B cell (primary cell): ENCODE measurements at regions not wholly inside any gene's neighbourhood (a gene's known extent, or its start where the extent isn't known, plus 50 kb on each side); places are given as distances from the start of the nearest gene placed in this dataset.

Source experiments
- ATAC-seq: fragments of 200-7000 bp; cut with Tn5 transposase; one replicate; pipeline ENCODE4 v1.10.0; 2021; ENCODE audit warnings: low read depth, mild to moderate bottlenecking, moderate number of reproducible peaks, moderate library complexity
- CTCF ChIA-PET: fragments of 350-600 bp; sonication (Branson Sonifier 250); formaldehyde crosslinking; loops from one replicate; lab custom pipeline; 2021; ENCODE audit warnings: antibody characterized with exemption, inconsistent platforms; lab: Charles Lee
- POLR2A ChIA-PET: fragments of 350-600 bp; sonication (Branson Sonifier 250); formaldehyde crosslinking; loops from one replicate; lab custom pipeline; 2021; ENCODE audit warnings: antibody characterized with exemption; lab: Charles Lee
- DNase-seq: peaks from one replicate; pipeline ENCODE4 v3.0.0; 2013
- H2AFZ ChIP-seq: 2 replicates; pipeline ENCODE4 v1.6.1; 2012; ENCODE audit warnings: mild to moderate bottlenecking, low read depth, low read length; ENCODE audit not compliant: insufficient read depth, poor library complexity, severe bottlenecking
- H3K27ac ChIP-seq, 2 donors: 1 replicate in 1 of 2; 2 replicates in 1 of 2; pipeline ENCODE4 v1.5.1; 2012 to 2013; ENCODE audit warnings: low read length in 2 of 2, mild to moderate bottlenecking in 2 of 2, moderate library complexity in 1 of 2
- H3K27me3 ChIP-seq, 4 experiments: fragments of 200-600 bp in 1 of 4; sonication (generic) in 1 of 4; replicated peaks in 1 of 4; 1 replicate in 2 of 4; 2 replicates in 2 of 4; pipeline versions ENCODE4 v1.6.1 to v1.7.0; 2013 to 2016; ENCODE audit warnings: low read length in 3 of 4, mild to moderate bottlenecking in 2 of 4, mixed read lengths in 1 of 4, moderate library complexity in 1 of 4; ENCODE audit not compliant: insufficient read depth in 4 of 4, control insufficient read depth in 3 of 4; ENCODE audit errors: control extremely low read depth in 1 of 4
- H3K36me3 ChIP-seq, 2 experiments: replicated peaks in 1 of 2; 1 replicate in 1 of 2; 2 replicates in 1 of 2; pipeline versions ENCODE4 v1.6.1 to v1.7.1; 2013; ENCODE audit warnings: low read length in 1 of 2; ENCODE audit not compliant: insufficient read depth in 2 of 2, control insufficient read depth in 1 of 2; ENCODE audit errors: control extremely low read depth in 1 of 2, extremely low read depth in 1 of 2
- H3K4me1 ChIP-seq, 2 donors: fragments of 200-600 bp in 1 of 2; sonication (generic) in 1 of 2; 1 replicate in 1 of 2; 2 replicates in 1 of 2; pipeline versions ENCODE4 v1.5.1 to v1.6.1; 2013 to 2017; ENCODE audit warnings: low read length in 2 of 2; ENCODE audit not compliant: control insufficient read depth in 2 of 2, insufficient read depth in 2 of 2
- H3K4me2 ChIP-seq: replicated peaks from 2 replicates; pipeline ENCODE3; 2012; ENCODE audit warnings: mild to moderate bottlenecking, low read depth, low read length; ENCODE audit not compliant: poor library complexity, severe bottlenecking
- H3K4me3 ChIP-seq, 5 experiments: fragments of 200-600 bp in 1 of 5; sonication (generic) in 1 of 5; 1 replicate in 3 of 5; 2 replicates in 2 of 5; pipeline versions ENCODE4 v1.5.1 to v1.7.0; 2011 to 2016; ENCODE audit warnings: low read length in 4 of 5, mild to moderate bottlenecking in 4 of 5, low read depth in 2 of 5, control low read depth in 1 of 5, moderate library complexity in 1 of 5; ENCODE audit not compliant: insufficient read depth in 1 of 5; ENCODE audit errors: control extremely low read depth in 1 of 5, extremely low read depth in 1 of 5
- H3K79me2 ChIP-seq: fragments of 200-600 bp; sonication (generic); one replicate; pipeline ENCODE4 v1.6.0; 2016; ENCODE audit warnings: low read length; ENCODE audit not compliant: control insufficient read depth, insufficient read depth
- H3K9ac ChIP-seq: fragments of 200-600 bp; sonication (generic); 2 replicates; pipeline ENCODE4 v1.6.1; 2017; ENCODE audit warnings: mild to moderate bottlenecking, low read length, moderate library complexity
- H3K9me3 ChIP-seq, 3 donors: one replicate each; pipeline versions ENCODE4 v1.6.1 to v1.7.1; 2013; ENCODE audit warnings: low read length in 2 of 3; ENCODE audit not compliant: control insufficient read depth in 2 of 3, insufficient read depth in 1 of 3; ENCODE audit errors: control extremely low read depth in 1 of 3
- H4K20me1 ChIP-seq: 2 replicates; pipeline ENCODE4 v1.6.0; 2012; ENCODE audit warnings: mild to moderate bottlenecking, low read length; ENCODE audit not compliant: insufficient read depth, control insufficient read depth, poor library complexity, severe bottlenecking
- H3K27ac Mint-ChIP-seq: one replicate; pipeline ENCODE4 v1.8.0; 2021; ENCODE audit warnings: mixed read lengths
- H3K27me3 Mint-ChIP-seq: one replicate; pipeline ENCODE4 v1.8.0; 2021; ENCODE audit warnings: mixed read lengths
- H3K4me1 Mint-ChIP-seq: one replicate; pipeline ENCODE4 v1.8.0; 2021; ENCODE audit warnings: mixed read lengths
- H3K4me3 Mint-ChIP-seq: one replicate; pipeline ENCODE4 v1.8.0; 2021; ENCODE audit warnings: mixed read lengths
- H3K9me3 Mint-ChIP-seq: one replicate; pipeline ENCODE4 v1.8.0; 2022; ENCODE audit warnings: mixed read lengths; ENCODE audit not compliant: insufficient read depth
- EZH2 ChIP-seq: IDR thresholded peaks from 2 replicates; pipeline ENCODE4 v1.6.1; 2012; ENCODE audit warnings: borderline replicate concordance, low read depth, mild to moderate bottlenecking, moderate library complexity, low read length; ENCODE audit not compliant: insufficient read depth, poor library complexity, severe bottlenecking
- WGBS: methylation state at CpG from one replicate; pipeline ENCODE4 v1.1.5; 2013; ENCODE audit warnings: missing lambda C conversion rate; ENCODE audit not compliant: insufficient coverage; 5-methylcytosine and 5-hydroxymethylcytosine counted together
- intact Hi-C: fragments of 100-400 bp; cut with micrococcal nuclease; formaldehyde crosslinking; loops from one replicate; pipeline ENCODE4 v1.10.0; 2022
- TF ChIP-seq, protein P1 (sequence below): fragments of 200-600 bp; IDR thresholded peaks from one replicate; pipeline ENCODE4 v1.8.0; 2022; ENCODE audit warnings: antibody characterized with exemption, mild to moderate bottlenecking

DNA sequence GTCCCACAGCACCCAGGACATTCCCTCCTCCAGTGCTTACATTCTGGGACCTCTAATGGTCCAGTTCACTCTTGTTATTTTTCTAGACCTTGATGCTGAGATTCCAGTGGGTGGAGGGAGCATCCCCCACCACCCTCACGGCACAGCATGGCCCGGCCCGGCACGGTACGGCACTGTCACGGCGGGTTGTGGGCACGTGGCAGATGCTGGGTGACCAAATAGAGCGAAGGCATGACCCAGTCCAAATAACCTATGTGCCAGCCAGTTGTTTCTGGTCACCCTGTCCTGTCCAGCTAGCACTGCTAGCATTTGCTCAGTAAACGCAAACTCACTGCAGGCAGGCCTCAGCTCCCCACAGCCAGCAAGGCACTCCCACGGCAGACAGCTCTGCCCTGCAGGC lies 204.7 kb downstream of the ENGASE start:
- H3K27me3 Mint-ChIP-seq: peaks cover 24% of the 10 kb centered on the region
- Histone ChIP-seq H3K4me2 (no peak overlapping the region), H3K79me2 (no peaks in the 10 kb centered on the region), H3K27me3 (no peaks in the 10 kb centered on the region), H3K9ac (no peak overlapping the region), H3K36me3 (no peaks in the 10 kb centered on the region), H3K27ac (no peak overlapping the region), H4K20me1 (no peaks in the 10 kb centered on the region), H3K4me1 (no peaks in the 10 kb centered on the region), H3K9me3 (no peaks in the 10 kb centered on the region), H3K4me3 (no peak overlapping the region), H2AFZ (no peak overlapping the region)
- DNase-seq: no peak
- H3K27ac Mint-ChIP-seq: no peak overlapping the region
- 89% methylated on average over 11 of the region's 11 CpGs for WGBS
- TF ChIP-seq EZH2: no peak
- TF ChIP-seq, protein P1, sequence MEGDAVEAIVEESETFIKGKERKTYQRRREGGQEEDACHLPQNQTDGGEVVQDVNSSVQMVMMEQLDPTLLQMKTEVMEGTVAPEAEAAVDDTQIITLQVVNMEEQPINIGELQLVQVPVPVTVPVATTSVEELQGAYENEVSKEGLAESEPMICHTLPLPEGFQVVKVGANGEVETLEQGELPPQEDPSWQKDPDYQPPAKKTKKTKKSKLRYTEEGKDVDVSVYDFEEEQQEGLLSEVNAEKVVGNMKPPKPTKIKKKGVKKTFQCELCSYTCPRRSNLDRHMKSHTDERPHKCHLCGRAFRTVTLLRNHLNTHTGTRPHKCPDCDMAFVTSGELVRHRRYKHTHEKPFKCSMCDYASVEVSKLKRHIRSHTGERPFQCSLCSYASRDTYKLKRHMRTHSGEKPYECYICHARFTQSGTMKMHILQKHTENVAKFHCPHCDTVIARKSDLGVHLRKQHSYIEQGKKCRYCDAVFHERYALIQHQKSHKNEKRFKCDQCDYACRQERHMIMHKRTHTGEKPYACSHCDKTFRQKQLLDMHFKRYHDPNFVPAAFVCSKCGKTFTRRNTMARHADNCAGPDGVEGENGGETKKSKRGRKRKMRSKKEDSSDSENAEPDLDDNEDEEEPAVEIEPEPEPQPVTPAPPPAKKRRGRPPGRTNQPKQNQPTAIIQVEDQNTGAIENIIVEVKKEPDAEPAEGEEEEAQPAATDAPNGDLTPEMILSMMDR: no peak
- peaks cover 3% of the 10 kb centered on the region for H3K4me1 Mint-ChIP-seq
- no peaks in the 10 kb centered on the region for H3K9me3 Mint-ChIP-seq
- POLR2A ChIA-PET: no interaction called here
- CTCF ChIA-PET: interaction anchor here (3.0 kb wide), 1 partner anchor 113 kb away, joined by 10 read pairs; no protein-coding TSS in a partner anchor
- ATAC-seq: no peak
- intact Hi-C loops: no loop called here
- H3K4me3 Mint-ChIP-seq: no peak overlapping the region

DNA sequence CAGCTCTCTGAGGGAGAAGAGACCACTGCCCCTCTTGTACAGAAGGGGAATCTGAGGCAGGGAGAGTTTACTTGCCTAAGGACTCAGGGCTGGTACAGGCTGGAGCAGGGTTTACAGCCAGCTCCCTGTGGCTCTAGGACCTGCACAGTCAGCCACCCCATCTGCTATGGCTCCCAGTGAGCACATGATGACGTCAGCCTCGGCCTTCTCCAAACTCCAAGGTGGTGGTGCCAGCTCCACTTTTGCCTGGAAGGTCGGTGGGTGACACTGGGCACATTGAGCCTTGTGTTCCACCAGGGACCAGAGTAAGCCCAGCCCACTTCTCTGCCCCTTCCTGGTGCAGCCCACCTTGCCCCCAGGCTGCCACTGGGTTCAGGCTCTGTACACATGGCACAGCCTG lies 202.2 kb downstream of the ENGASE start:
- DNase-seq (no peak), ATAC-seq (no peak)
- Mint-ChIP-seq H3K4me1 (peaks cover 3% of the 10 kb centered on the region), H3K27ac (no peak overlapping the region), H3K27me3 (peaks cover 14% of the 10 kb centered on the region), H3K4me3 (no peak overlapping the region), H3K9me3 (no peaks in the 10 kb centered on the region)
- Histone ChIP-seq H3K4me2 (no peak overlapping the region), H3K27ac (no peak overlapping the region), H3K9me3 (no peaks in the 10 kb centered on the region), H2AFZ (no peak overlapping the region), H3K27me3 (peaks cover 0 to 4% (median 1%) of the 10 kb centered on the region in 4 experiments), H3K79me2 (no peaks in the 10 kb centered on the region), H3K4me1 (no peaks in the 10 kb centered on the region), H4K20me1 (no peaks in the 10 kb centered on the region), H3K4me3 (no peak overlapping the region), H3K36me3 (no peaks in the 10 kb centered on the region), H3K9ac (no peak overlapping the region)
- TF ChIP-seq EZH2: no peak
- TF ChIP-seq, protein P1: no peak
- 68% methylated on average over 3 of the region's 3 CpGs for WGBS
- POLR2A ChIA-PET: no interaction called here
- CTCF ChIA-PET: interaction anchor here (0.7 to 0.8 kb wide), 2 partner anchors 113 to 919 kb away, joined by 3 to 4 read pairs; no protein-coding TSS in a partner anchor
- intact Hi-C loops: no loop called here
